NCI-H2081 (cell line): ENCODE measurements at regions not wholly inside any gene's neighbourhood (a gene's known extent, or its start where the extent isn't known, plus 50 kb on each side); places are given as distances from the start of the nearest gene placed in this dataset.

Experiments used
- DNase-seq, 2 experiments: peaks; one replicate each; lab custom pipeline; 2025; lab: John Stamatoyannopoulos, UW

DNA sequence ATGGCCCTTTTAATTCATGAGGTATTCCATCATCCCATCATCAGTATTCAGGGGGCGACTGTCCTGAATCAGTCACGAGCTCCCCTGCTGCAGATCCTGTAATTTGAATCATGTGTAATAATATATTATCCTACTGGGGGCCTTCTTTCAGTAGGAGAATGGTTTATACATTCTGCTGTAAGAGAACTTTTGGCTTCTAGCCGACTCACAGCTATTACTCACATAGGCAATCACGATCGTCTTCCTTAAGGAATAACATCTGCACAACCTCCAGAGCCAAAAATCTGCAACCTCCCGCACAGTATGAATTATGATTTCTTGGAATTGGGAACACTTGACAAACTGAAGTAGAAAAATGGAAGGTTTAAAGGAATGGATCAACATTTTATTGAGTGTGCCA is 343.0 kb downstream of the USP25 start:
- no peak for DNase-seq

DNA sequence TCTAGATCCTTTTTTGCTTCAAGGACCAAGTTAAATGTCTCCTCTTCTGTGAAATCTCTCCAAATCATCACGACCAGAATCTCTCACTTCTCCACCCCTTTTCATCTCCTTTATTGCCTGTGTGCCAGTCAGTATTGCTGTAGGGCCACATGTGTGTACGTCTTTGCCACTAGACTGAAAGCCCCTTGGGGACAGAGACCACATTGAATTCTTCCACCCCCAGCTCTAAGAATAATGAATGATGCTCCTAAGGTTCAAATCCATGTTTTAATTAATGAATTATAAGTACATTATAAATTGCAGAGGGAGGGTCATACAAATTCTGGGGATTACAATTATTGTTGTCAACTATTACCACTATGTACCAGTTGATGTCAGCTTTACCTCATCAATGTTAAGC is 343.8 kb downstream of the USP25 start:
- DNase-seq: no peak

DNA sequence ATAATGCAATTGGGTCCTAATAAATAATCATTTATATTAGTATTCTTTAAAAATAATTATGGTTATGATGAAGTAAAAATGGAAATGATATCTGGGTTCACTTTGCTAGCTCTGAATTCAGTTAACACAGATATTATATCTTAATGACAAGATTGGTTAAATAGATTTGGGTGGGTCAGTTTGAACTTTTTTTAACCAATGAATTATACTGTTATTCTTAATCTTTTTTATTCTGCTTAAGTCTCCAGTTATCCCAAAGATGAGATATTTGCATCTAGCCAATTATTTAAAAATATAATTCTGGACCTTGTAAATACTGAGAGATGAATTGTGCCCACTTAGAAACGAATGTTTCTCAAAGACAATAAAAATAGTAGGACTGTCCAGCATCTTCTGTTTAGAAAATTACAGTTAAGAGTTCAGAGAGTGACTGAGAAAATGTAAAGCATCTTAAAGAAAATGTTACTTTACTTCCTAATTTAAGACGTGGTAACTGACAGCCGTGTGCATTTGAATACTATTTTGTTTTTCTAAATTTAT is 345.2 kb downstream of the USP25 start:
- no peak for DNase-seq

DNA sequence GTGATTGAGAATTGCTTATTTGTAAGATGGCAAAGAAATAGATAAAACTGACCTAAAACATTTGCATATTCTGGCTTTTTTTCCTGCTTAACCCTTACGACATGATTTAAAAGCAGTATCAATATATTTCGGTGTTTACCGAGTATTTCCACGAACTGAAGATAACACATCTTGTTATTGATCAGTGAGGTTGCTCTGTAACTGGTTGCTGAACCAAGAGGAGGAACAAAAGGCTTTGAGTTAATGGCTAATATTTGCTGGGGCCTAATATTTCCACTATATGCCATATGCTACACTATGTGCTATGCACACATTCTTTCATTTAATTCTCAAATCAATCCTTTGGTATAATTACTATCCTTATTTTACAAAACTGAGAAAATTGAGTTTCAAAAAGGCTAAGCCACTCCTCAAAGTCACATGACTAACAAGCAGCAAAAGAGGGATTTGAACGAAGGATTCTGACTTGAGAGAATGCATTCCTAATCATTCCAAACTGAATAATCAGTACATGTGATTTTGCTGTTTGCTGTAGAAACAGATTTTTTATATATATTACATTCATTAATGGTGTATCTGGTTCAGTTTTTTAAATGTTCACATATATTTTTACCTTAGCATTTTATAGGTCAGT is 346.0 kb downstream of the USP25 start:
- DNase-seq: no peak

DNA sequence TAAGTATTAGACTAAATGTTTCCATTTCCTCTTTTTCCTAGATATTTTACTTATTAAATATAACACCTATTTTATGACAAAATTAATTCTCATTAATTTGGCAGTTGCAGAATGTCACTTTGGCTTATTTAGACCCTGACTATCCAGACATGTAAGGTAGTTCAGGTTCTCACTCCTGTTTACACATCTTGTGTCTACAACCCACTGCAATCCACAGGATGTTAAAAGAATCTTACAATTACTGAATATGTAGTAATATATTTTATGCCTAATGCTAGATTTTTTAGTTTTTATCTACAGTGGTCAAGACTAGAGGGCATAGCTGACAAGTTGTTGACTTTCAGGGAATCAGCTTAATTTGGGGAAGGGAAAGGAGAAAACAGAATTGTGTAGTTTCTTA is 346.7 kb downstream of the USP25 start:
- no peak for DNase-seq

DNA sequence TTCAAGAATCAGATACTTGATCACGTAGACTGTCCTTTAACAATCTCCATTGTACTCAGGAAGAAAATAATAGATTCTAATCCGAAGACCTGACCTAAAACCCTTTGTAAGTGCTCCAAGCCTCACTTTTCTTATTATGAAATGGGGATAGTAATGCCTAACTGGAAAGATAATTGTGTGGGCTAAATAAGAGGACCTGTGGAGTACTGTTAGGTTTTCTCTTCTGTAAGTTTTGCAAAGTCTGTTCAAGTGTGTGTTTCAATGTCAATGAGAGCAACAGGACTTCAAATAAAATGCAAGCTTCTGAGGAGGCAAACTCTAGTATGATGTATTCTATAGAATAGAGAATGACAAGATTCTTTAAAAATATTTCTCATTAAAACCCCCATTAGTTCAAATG is 348.6 kb downstream of the USP25 start:
- no peak for DNase-seq

DNA sequence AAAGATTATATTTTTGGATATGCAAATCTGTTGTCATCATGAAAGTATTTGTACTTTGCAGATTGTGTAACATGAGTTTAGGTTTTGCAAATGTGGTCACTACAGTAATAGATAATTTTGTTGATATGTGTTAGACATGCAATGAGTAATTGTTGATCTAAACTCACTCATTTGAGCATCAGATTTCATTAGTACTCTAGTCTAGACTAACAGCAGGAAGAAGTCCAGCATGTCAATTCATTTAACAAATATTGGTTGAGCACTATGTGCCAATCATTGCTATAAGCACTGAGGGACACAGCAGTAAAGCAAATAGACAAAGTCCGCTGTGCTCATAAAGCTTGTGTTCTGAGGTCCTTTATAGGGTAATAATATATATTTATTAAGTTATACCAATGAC is 350.0 kb downstream of the USP25 start:
- DNase-seq: peak in 1 of 2 experiments; percentile 51

DNA sequence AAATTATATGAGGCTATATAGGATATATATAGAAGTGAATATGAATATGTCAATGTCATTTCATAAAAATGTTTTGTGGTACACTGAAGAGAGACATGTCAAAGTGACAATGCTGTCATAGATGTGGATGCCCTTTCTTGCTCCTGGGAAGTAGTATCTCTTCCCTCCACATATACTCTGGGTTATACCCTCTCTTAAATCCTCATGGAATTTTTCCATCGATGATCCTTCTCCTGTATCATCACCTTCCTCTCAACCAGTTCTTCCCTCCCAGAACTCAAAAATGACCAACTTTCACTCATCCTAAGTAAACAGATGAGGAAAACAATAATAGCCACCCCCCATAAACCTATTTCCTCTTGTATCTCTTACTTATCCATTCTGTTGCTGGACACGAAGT is 351.5 kb downstream of the USP25 start:
- DNase-seq: no peak

DNA sequence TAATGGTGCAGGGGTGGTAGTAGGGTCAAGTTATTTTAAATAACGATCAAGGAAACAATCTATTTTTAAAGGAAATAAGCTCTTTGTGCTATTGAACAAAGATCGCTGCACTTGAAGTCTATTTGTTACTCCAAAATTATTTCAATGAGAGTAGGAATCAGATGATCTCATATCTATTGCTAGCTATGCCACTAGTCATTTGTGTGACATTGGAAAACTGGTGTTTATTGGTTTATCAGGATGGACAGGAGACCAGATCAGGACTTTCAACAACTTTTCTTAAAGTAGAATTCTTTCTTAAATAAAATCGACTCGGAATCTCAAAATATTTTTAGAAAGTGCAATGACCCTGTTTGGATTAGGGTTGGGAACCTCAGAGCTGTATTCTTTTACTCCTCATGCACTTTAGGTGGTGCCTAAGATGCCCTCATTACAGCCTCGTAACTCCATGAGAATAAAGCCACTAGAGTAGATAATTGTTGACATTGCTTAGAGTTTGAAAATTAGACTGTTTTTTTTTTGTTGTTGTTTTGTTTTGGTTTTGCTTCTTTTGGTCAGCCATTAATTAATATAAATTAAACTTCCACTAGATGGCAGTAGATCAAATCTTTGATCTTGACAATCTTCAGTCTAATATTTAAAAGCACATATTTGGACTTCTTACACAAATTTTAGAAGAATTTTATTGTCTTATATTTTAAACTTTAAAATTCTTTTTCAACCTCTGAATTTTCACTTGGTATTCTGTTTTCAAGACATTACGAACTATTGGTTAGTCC is 352.4 kb downstream of the USP25 start:
- DNase-seq: peak in 1 of 2 experiments; percentile 3

DNA sequence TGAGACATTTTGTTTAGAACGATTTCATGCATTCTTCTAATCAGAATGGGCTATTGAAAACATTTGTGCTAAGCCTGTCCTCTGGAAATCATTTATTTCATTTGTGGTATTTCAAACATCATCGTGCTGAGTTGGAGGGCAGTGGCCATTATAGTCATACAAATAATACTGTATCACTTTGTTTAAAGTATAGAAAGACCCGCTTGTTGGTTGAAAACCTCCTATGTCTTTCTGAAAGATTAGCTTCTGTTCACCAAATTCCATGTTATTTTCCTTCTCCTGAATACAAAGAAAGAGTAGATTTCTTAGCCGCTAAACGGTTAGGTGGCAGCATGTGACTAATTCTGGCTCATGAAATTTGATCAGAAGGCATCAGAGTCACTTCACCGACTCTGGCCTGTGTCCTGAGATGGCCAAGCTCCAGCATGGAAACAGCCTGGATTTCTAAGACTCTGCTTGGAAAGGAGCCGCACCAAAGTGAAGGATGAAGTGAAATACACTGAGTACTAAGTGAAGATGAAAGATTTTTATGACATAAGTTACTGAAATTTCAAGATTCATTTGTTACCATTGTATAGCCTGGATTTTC is 355.1 kb downstream of the USP25 start:
- no peak for DNase-seq

DNA sequence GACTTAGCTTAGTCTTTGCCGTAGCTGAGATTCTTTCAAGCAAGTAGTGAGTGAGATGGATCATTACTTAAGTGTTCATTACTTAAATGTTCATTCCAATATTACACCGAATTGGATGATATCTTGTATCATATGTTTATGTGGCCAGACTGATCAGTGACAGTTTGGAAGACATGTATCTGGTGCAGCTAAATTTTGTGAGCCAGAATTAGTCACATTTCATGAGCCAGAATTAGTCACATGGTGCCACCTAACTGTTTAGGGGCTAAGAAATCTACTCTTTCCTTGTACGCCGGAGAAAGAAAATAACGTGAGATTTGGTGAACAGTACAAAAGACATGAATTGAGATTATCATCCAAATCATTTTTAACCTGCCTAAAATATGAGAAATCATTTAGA is 355.6 kb downstream of the USP25 start:
- DNase-seq: no peak

DNA sequence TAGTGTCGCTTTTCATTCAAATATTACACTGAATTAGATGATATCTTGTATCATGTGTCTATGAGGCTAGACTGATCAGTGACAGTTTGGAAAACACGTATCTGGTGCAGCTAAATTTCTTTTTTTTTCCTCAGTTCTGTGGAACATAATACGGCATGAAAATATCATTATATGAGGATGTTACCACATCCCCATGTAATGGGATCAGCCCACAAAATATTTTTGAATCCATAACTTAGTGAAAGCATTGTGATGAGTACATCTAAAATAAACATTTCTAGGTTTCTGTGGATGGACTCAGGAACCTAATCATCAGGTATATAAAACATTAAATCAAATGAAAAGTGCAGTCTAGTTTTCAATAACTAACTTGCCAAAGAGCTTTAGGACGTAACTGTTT is 356.3 kb downstream of the USP25 start:
- no peak for DNase-seq

DNA sequence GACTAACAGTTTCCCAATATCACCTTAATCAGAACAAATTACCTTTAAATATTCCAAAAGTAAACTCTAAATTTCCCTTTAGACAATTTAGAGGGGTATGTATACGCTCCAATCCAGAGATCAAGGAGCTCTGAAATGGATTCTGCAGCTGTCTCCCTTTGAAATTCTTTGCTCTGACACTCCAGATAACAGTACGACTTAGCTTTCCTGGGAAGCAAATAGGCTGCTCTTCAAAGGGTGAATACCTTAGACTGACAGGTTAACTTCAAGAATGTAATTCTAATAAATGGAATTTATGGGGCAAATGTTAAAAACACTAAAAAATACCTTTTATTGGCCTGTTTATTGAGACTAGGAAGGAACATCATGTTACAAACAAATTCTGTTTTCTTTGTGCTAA is 357.2 kb downstream of the USP25 start:
- no peak for DNase-seq

DNA sequence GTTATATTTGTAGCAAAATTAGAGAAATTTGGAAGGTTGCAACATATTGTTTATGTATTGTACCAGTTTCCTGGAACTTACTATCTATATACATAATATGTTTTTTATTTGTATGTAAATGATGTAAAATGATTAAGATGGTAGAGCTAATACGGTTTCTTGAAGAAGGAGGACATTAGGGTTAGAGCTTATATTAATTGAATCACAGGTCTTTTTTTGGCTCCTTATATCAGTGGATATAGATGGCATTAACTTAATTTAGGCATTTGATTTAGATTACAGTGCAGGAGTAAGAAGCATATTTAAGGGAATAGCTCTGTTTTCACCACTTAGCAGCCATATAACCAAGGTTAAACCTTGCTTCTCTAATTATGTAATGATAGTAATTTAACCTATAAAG is 357.7 kb downstream of the USP25 start:
- no peak for DNase-seq

DNA sequence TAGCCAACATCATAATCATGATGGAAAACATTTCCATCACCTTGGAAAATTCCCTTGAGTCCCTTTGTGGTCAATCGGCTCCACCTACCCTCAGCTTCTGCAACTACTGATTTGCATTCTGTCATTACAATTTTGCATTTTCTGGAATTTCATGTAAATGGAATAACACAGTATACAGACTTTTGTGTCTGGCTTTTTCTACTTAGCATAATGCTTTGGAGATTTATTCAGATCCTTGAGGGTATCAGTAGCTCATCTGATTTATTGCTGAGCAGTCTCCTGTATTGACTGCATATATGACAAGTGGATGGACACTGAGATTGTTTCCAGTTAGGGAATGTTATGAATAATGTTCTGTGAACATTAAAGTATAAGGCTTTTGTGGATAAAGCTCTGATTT is 358.3 kb downstream of the USP25 start:
- no peak for DNase-seq

DNA sequence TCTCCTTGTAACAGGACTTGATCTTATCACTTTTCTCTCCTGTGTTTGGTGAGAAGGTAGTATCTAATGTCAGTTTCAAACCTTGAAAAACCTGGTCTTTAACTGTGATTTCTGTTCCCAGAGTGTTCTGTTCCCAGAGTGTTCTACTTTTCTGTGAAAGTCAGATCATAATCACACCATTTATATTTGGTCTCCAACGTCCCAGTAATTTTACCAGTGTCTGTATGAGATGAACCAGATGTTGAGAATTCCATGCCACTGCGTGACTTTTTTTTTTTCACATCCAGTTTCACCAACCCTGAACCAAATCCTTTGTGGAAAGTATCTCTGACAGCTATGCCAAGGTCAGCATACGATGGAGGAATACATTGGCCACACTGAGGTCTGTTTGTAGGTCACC is 365.2 kb downstream of the USP25 start:
- no peak for DNase-seq

DNA sequence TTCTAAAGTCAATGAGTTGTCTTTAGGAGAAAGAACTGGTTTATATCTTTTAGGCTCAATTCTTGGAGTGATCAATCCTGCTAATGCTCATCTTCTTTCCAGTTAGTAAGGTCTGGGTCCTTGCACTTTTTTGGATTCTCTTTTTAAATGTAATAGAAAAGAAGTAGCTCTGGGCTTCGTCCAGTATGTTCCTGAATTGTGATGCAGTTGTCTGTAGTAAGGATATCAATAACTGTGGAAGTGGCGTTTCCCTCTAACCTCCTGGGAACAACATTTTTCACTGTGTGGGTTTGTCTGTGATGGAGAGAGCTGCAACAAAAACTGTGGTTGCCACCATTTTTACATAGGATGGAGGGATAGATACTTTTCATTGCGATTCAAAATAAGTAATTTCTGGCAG is 367.2 kb downstream of the USP25 start:
- no peak for DNase-seq

DNA sequence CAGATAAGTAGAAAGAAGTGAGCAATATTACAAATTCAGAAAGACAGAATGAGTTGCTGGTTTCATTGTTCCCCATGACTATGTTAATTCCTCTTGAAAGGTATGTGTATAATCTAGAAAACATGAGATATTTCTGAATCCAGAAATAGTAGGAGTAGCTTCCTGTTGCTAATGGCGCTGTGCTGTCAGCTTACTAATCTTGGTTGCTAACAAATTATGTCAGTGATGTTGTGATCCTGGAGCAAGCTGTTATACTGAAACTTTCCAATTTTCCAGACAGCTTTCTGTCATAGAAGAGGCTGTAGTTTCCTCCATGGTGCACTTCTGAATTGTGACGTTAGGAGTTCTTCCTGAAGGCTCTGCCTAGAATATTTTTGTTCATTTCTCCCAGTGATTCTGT is 372.3 kb downstream of the USP25 start:
- no peak for DNase-seq

DNA sequence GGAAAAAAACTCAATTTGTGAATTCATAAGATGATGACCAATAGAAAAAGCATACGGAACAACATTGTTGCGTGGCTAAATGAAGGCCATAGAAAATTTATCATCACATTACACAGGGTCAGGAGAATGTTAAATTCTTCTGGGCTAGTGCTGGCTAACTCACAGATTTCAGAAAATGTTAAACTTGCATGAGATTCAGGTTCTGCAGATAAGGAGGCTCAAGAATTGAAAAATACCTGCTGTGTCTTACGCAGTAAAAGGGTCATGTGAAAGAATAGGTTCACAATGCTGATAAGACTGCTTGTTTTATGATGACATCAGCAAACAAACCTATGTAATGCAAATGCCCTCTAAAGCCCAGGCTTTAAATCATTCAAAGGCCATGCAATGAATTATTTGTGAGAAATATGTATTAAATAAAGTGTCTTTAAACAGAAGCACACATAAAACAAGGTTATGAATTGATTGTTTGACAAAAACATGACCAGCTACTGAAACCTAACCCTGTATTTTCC is 378.8 kb downstream of the USP25 start:
- no peak for DNase-seq

DNA sequence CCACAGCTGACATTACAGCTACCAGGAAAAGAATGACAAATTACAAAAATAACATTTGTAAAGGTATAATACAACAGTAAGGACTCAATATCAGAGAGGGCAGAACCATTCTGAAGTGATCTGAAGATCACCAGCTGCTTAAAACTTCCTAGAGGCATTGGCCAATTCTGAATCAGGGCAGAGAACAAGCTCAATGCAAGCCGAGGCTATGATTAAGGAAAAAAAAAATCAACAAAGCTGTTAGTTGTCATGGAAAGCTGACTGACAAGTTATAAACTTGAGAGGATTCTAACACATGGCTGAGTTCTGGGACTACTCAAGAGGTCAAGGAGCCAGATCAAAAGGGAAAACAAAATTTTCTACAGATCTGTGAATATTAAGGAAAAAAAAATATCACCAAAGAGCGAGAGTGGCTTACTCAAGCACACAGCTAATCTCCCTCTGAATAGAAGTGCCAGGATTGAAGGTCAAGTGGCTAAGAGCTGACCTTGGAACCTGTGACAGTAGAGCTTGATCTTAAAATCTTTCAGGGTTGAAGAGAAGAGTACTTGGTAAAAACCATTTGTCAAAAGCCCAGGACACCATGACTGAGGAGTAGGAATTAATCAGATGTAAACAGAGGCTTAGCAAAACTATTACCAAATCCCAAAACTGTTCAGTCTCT is 383.4 kb downstream of the USP25 start:
- DNase-seq: no peak

DNA sequence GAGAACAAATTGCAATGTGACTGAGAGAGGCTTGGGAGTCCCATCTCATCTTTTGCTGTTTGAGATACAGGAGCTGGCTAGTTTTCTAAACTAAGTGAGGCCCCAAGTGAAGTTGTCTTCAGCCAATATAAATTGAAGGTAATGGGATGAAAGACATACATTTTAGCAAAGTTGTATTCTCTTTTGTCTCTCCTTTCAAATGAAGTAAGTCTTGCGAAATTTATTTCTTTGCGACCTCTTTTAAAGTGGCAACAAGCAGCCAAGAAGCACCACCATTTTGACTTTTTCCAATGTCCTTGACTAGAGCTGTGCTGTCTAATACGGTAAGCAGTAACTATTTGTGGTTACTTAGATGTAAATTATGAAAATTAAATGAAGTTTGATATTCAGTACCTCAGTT is 385.7 kb downstream of the USP25 start:
- DNase-seq: no peak

DNA sequence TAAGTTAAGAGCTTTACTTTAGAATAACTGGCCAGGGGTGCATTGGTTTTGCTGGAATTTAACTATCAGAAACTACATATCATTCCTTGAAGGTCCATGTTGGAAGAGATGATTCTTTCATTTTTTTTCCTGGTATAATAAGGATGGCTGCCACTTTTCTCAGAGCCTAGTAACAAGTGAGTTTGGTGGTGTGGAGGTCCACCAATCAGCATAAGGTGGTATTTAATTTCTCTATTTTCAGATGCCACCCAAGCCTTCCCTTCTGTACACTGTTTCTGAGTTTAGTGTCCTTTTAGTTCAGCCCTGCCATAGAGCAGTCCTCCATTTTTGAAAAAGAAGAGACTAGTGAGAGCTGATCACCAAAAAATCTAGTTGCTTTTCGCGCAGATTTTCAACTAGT is 386.3 kb downstream of the USP25 start:
- DNase-seq: no peak

DNA sequence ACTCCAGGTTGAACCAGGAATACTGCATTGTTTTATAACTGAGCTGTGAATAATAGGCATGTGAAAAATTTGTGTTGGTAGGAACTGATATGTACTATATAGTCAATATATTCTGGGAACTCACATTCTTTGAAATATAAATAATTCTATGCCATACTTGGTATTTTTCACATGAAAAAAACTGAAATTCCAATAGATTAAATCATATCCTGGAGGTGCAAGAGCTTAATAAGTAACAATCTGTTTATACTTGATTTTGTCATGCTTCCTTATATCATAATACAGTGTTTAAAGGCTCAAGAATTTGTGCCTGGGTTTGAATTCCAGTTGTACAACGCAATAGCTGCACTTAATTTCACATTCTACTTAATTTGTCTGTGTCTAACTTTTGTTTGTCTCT is 387.0 kb downstream of the USP25 start:
- DNase-seq: no peak
